ENCODE measurements at regions not wholly inside any gene's neighbourhood (a gene's known extent, or its start where the extent isn't known, plus 50 kb on each side); places are given as distances from the start of the nearest gene placed in this dataset.
"Not testable (repeated sequence)": the region's sequence is repeated elsewhere in the genome, so short reads cannot be mapped to it uniquely, and the experiment has no call there.

DNA sequence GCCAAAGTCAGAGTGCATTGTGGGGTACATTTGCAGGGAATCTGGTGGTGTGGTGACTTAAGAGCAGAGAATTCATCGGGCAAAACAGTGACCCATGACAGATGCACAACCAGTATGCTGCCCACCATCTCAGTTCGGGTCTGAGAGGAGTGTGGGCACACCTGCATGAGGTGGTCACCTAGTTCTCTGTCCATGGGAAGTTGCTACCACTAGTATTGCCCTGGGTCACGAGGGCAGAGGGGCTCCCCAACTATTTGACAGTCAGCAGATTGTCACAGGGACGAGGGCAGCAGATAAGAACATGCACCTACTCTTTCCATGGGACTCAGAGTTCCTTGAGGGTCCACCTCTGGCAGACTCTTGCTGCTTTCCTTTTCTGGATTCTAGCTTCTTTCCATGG lies 305.2 kb upstream of the MAOA start:
- Histone ChIP-seq H3K9me3 (no peaks in the 10 kb centered on the region), H3K27me3 (no peaks in the 10 kb centered on the region), H3K4me3 (no peak overlapping the region), H3K36me3 (no peaks in the 10 kb centered on the region)
- no peak for DNase-seq

DNA sequence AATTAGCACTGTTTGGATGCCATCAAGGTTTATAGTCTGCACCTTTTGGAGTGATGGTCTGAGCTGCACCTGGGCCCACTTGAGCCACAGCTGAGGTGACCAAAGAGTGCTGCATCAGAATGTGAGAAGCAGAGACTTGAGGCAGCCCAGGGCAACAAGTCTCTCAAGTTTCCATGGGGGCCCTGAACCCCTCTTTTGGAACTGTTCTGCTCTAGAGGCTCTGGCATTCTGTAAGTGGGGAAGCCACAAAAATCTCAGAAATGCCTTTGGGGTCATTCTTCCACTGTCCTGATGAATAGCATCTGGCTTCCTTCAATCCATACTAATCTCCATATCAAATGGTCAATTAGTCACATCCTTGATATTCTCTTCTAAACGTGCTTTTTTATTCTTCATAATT lies 298.4 kb upstream of the MAOA start:
- Histone ChIP-seq H3K27me3 (no peaks in the 10 kb centered on the region), H3K4me3 (no peak overlapping the region), H3K36me3 (no peaks in the 10 kb centered on the region), H3K9me3 (no peaks in the 10 kb centered on the region)
- no peak for DNase-seq

DNA sequence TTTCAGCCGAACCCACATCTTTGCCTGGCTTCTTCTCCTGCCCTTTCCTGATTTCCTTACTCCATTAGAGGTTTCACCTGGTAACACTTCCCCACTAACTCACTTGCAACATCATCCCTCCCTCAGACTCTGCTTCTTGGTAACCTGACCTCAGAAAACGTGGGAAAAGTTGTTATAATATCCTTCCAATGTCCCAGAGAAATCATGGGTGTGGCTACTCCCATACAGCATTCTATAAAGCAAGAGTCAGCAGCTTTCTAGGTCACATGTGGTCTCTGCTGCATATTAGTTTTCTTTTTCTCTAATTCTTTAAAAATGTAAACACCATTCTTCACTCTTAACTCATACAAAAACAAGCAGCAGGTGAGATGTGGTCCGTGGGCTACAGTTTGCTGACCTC lies 283.1 kb upstream of the MAOA start:
- Histone ChIP-seq H3K4me3 (no peak overlapping the region), H3K36me3 (no peaks in the 10 kb centered on the region), H3K9me3 (no peaks in the 10 kb centered on the region), H3K27me3 (no peaks in the 10 kb centered on the region)
- DNase-seq, result no peak

DNA sequence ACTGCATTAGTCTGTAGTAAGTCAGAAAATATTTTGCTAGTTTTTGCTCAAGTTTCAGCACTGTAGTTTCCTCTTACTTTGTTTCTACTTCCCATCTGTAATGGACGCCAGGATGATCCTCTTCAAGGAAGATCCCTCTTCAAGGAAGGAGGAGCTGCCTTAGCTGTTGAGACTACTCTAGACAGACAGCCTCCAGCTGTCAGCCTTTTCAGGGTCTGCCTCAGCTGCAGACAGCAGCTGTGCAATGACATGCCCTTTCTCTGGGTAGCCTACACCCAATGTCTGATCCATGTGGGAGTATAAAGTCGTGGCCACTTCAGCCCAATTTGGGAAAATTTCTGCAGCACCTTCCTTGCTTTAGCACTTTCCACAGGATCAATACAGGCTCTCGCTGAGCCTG lies 281.0 kb upstream of the MAOA start:
- Histone ChIP-seq H3K4me3 (no peak overlapping the region), H3K36me3 (no peaks in the 10 kb centered on the region)
- DNase-seq, result no peak

DNA sequence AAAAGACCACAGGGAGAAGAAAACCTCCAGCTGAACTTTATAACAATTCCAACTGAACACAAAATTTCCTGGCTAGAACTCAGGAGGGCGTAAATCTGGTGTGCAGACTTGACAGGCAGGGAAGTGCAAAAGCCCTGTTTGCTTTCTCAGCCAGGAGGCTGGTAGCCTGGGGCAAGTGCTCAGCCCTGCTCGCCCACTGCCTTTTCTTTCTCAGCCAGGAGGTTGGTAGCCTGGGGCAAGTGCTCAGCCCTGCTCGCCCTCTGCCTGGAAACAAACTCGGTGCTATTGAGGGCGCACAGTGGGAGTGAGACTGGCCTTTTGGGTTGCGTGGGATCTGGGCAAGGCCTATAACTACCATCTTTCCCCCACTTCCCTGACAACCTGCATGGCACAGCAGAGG lies 275.4 kb upstream of the MAOA start:
- Histone ChIP-seq H3K4me3 (no peak overlapping the region), H3K36me3 (no peaks in the 10 kb centered on the region), H3K27me3 (no peaks in the 10 kb centered on the region), H3K9me3 (no peaks in the 10 kb centered on the region)
- no peak for DNase-seq

More for the DNA sequence above, 281.0 kb upstream of the MAOA start:
- H3K27me3 ChIP-seq, result no peaks in the 10 kb centered on the region
- no peaks in the 10 kb centered on the region for H3K9me3 ChIP-seq

DNA sequence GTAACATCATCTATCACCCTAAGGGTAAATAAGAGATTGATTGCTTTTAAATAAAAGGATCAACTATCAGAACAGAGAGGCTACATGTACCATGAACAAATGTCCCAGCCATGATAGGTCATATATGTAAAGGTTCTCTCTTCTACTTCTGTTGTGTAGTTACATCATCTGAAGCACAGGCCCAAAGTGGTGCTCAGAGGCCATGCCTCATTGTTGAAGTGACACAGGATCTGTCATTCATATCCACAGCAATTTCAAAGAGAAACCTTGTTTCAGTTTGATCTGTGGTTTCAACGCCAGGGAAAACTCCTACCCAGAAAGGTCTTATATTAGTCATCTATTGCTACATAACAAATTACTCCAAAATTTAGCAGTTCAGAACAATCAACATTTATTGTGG lies 269.2 kb upstream of the MAOA start:
- Histone ChIP-seq H3K9me3 (no peaks in the 10 kb centered on the region), H3K36me3 (no peaks in the 10 kb centered on the region), H3K27me3 (no peaks in the 10 kb centered on the region), H3K4me3 (no peak overlapping the region)
- DNase-seq, result no peak

DNA sequence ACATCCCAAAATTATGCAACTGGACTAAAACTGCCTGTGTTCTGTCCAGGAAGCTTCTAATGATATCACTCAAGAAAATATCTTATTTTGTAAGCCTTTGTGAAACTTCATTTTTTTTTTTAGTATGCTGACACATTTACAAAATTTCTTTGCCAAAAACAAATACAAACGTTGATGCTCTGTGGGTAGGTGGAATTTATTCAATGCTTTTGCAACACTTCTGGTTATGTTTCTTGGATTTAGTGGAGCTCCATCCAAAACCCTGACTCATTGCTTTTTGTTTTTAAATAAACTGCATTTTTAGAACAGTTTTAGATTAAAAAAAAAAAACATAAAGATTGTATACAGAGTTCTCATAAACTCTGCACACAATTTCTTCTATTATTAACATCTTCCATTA lies 250.9 kb upstream of the MAOA start:
- no peaks in the 10 kb centered on the region for H3K27me3 ChIP-seq
- no peaks in the 10 kb centered on the region for H3K9me3 ChIP-seq
- DNase-seq, result no peak
- no peaks in the 10 kb centered on the region for H3K36me3 ChIP-seq
- H3K4me3 ChIP-seq, result no peak overlapping the region

DNA sequence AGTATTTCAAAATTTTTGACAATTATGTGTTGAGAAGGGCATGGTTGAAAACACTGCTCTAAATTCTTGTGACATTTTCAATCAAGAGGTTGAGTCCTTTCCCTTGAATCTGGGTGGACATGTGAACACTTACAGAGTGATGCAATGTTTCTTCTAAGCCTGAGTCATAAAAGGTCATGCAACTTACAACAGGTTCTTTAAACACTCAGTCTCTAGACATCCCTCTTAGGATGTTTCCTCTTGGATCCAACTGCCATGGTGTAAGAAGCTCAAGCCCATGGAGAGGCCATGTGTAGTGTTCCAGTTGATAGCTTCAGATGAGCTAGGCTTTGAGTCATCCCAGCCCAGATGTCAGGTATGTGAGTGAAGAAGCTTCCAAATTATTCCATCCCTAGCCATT lies 232.2 kb upstream of the MAOA start:
- Histone ChIP-seq H3K4me3 (no peak overlapping the region), H3K36me3 (no peaks in the 10 kb centered on the region), H3K9me3 (no peaks in the 10 kb centered on the region), H3K27me3 (no peaks in the 10 kb centered on the region)
- no peak for DNase-seq

DNA sequence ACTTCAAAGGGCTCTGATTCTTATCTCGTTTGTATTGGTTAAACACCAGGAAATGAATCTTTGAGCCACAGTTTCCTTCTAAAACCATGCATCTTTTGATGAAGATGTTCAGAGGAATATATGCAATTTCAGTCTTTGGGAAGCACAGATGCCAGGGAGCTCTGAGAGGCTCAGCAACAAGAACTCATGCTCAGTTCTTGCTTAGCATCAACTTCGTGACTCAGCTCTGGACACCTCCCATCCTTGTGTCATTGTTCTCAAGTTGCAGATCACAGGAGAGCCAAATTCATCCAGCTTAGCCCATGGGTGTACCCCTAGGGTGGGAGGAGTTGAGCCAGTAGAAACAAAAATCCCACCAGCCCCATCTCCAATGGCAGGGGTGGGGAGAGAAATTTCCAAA lies 219.6 kb upstream of the MAOA start:
- Histone ChIP-seq H3K4me3 (no peak overlapping the region), H3K27me3 (no peaks in the 10 kb centered on the region), H3K9me3 (no peaks in the 10 kb centered on the region), H3K36me3 (no peaks in the 10 kb centered on the region)
- DNase-seq, result no peak

DNA sequence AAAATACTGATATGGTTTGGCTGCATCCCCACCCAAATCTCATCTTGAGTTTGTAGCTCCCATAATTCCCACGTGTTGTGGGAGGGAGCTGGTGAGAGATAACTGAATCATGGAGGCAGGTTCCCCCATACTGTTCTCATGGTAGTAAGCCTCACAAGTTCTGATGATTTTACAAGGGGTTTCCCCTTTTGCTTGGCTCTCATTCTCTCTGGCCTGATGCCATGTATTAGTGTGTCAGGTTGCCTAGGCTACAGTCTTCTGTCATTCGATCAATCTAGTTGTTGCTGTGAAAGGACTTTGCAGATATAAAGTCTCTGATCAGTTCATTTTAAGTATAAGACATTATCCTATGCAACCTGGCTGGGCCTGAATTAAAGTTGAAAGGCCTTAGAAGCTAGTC lies 209.3 kb upstream of the MAOA start:
- Histone ChIP-seq H3K27me3 (no peaks in the 10 kb centered on the region), H3K4me3 (no peak overlapping the region), H3K36me3 (no peaks in the 10 kb centered on the region), H3K9me3 (no peaks in the 10 kb centered on the region)
- no peak for DNase-seq

DNA sequence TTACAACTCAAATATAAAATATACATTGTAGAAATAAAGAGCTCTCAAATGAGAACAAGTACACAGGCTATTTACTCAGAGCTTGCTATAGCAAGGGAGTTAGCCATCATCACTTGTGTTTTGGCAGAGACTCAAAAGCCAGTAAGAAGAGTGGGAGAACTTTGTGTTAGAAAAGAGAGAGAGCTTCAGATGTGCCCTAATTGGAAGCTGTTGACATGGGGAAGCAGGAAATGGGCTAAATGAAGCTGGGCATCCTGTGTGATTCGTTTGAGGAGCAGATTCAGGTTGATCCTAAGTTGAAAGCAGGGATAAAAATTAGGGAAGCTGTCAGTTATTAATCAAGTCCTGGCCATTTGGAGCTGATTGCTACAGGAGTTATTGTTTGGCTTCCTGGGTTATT lies 207.4 kb upstream of the MAOA start:
- Histone ChIP-seq H3K4me3 (no peak overlapping the region), H3K9me3 (no peaks in the 10 kb centered on the region), H3K36me3 (no peaks in the 10 kb centered on the region), H3K27me3 (no peaks in the 10 kb centered on the region)
- no peak for DNase-seq

DNA sequence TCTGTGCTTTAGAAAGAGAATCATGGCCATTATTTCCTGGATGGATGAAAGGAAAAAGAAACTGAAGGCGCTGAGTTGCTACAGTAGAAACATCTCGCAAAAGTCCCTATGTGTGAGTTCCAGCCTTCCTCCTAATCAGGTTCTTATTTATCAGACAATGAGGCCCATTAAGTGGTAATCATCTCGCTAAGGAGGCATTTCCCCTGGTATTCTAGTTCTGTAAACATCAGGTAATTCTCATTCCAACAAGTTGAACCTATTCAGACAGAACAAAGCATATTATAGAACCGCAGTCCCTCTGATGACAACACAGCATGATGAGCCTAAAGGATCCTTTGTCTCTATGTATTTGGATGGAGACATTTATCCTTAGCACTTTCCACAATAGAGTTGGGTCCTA lies 205.7 kb upstream of the MAOA start:
- Histone ChIP-seq H3K36me3 (no peaks in the 10 kb centered on the region), H3K4me3 (no peak overlapping the region), H3K27me3 (no peaks in the 10 kb centered on the region), H3K9me3 (no peaks in the 10 kb centered on the region)
- DNase-seq, result no peak

DNA sequence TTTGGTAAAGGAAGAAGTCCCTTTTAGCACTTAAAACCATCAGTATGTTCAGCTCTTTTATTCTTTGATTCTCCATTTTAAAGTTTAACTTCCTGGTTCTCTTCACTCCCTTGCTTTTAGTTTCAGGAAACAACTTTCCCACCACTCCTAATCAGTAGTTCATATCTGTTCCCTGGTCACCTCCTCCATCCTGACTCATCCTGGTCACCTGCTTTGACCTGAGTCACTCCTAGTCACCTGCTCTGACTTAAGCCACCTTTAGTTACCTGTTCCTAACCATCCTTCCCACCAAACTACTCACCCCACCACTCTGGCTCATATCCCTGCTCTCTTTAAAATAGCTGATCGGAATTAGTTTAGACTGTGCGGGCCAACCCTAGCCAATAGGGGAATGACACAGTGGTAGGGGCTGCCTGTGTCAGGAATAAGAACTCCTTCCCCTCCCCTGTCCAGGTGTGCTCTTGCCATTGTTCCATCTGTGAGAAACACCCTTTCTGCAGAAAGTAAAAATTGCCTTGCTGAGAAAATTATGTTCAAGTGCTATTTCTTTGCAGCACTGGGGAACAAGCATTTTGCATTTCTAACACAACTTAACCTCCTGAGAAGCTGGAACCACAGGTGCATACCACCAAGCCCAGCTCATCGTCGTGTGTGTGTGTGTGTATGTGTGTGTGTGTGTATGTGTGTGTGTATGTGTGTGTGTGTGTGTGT lies 204.0 kb upstream of the MAOA start:
- H3K36me3 ChIP-seq, H3K9me3 ChIP-seq, DNase-seq, H3K4me3 ChIP-seq, H3K27me3 ChIP-seq: not testable (repeated sequence)

DNA sequence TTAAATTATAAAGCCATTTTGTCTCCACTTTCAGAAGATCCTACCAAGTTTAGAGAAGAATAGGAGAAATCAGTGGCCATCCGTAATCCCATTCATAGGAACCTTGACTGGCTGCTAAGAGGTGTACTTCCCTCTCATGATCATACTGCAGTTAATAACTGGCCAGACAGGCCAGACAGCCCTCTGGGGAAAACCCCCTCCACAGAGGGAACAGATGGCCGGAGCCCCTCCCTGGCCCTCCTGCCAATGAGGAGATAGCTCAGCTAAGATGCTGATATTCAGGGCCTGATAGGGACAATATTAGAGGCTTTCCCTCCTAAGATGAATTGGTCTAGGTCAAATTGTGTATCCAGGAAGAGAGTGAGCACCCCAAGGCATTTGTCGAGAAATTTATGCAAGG lies 200.0 kb upstream of the MAOA start:
- Histone ChIP-seq H3K4me3 (no peak overlapping the region), H3K9me3 (no peaks in the 10 kb centered on the region), H3K36me3 (no peaks in the 10 kb centered on the region), H3K27me3 (no peaks in the 10 kb centered on the region)
- no peak for DNase-seq

DNA sequence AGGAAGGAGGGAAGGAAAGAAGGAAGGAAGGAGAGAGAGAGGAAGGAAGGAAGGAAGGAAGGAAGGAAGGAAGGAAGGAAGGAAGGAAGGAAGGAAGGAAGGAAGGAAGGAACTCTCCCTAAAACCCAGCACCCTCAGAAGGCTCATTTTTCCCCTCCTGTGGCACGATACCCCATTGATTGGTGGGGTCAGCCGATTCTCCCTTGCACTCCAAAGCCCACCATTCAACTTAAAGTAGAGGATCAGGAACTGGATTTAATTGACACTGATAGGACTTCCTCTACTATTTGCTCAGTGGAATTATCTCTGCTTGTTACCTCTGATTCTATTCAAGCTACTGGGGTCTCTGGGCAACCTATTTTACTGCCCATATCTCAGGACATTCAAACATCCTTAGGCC lies 199.2 kb upstream of the MAOA start:
- H3K4me3 ChIP-seq, result no peak overlapping the region
- DNase-seq, result no peak
- H3K9me3 ChIP-seq, result no peaks in the 10 kb centered on the region
- H3K36me3 ChIP-seq, result no peaks in the 10 kb centered on the region
- H3K27me3 ChIP-seq, result no peaks in the 10 kb centered on the region

DNA sequence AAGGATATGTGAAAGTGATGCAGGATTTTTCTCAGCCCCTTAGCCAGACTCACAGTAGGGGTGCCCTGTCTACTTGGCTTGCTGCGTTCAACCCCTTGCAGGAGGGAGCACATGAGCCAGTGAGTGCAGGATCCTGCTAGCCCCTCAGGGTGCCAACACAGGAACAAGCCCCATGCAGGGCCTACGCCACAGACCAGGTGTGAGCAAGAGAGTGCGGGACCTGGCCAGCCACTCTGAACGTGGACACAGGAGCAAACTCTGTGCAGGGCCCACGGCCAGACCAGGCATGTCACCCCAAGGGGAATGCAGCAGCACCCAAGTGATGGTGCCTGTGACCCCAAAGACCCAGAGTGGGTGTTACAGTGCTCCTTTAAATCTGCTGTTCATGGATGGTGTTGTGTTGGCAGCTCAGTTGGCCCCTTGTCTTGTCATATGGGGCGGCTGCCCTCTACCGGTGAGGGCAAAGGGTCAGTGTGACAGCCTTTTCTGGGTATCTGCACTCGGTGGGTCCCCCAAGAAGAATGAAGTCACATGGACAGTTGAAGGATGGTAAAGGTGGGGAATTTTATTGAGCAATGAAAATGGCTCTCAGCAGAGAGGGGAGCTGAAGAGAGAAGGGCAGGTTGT lies 188.4 kb upstream of the MAOA start:
- no peaks in the 10 kb centered on the region for H3K36me3 ChIP-seq
- no peak overlapping the region for H3K4me3 ChIP-seq
- DNase-seq, result no peak
- H3K9me3 ChIP-seq, result no peaks in the 10 kb centered on the region
- no peaks in the 10 kb centered on the region for H3K27me3 ChIP-seq

DNA sequence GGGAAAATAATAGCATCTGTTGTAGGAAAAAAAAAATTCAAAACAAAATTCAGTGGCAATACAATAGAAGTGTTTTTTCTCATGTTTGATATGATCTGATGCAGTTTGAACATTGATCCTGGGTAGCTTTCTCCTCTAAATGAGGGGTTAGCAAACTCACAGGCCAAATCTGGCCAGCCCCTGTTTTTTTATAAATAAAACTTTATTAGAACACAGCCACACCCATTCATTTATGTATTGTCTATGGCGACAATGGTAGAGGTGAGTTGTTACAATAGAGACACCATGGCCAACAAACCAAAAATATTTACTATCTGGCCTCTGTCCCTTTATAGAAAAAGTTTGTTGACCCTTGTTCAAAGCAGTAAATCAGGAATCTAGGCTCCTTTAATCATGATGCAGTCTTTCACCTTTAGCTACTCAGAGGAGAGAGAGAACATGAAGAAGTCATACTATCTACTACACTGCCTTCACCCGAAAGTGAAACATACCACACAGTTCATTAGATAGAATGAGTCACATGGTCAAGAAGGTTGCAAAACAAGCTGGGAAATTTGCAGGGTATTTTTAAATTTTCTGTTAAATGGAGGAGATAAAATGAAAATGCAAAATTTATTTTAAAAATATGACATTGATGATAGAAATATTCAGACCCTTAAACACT lies 186.6 kb upstream of the MAOA start:
- no peak for DNase-seq
- Histone ChIP-seq H3K27me3 (no peaks in the 10 kb centered on the region), H3K4me3 (no peak overlapping the region), H3K9me3 (no peaks in the 10 kb centered on the region), H3K36me3 (no peaks in the 10 kb centered on the region)

DNA sequence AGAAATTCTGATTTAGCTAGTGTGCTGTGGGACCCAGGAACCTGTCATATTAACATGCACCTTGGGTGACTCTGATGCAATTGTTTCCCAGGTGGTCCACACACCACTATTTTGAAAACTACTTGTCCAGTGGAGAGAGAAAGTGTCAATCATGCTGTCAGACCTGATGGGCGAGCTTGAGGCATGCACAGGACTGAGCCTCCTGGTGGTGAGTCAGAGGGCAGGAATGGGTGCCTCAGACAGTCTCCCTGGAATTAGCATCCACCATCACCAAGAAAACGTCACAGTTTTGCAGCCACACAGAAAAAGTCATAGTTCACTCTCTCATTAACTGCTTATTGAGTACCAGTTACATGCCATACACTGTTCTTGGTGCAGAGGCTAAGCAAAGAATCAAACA lies 181.8 kb upstream of the MAOA start:
- Histone ChIP-seq H3K4me3 (no peak overlapping the region), H3K36me3 (no peaks in the 10 kb centered on the region), H3K9me3 (no peaks in the 10 kb centered on the region), H3K27me3 (no peaks in the 10 kb centered on the region)
- DNase-seq, result no peak

All from MG63 (cell line).